22Rv1 (cell line): ENCODE measurements at regions not wholly inside any gene's neighbourhood (a gene's known extent, or its start where the extent isn't known, plus 50 kb on each side); places are given as distances from the start of the nearest gene placed in this dataset.

ENCODE experiments used
- H3K27ac ChIP-seq: fragments of 450-650 bp; 2 replicates; pipeline ENCODE4 v1.5.1; 2017
- CTCF ChIP-seq: fragments of 450-650 bp; IDR thresholded peaks from 2 replicates; pipeline ENCODE4 v1.5.1; 2017; ENCODE audit warnings: mild to moderate bottlenecking
- ZFX ChIP-seq: fragments of 450-650 bp; IDR thresholded peaks from 2 replicates; pipeline ENCODE4 v1.6.1; 2017; ENCODE audit warnings: antibody characterized with exemption, borderline replicate concordance

- H3K27ac ChIP-seq: no peak overlapping the region
- no peak for TF ChIP-seq ZFX
- TF ChIP-seq CTCF: no peak
These were observed 251.7 kb upstream of the B3GAT1 start for GRCh38 chr11:134663506-134664313.

GRCh38 chr11:134662629-134663360 lies 250.8 kb upstream of the B3GAT1 start:
- H3K27ac ChIP-seq: no peak overlapping the region
- TF ChIP-seq CTCF (no peak), ZFX (no peak)

- TF ChIP-seq ZFX (no peak), CTCF (no peak)
- no peak overlapping the region for H3K27ac ChIP-seq
These were observed 249.6 kb upstream of the B3GAT1 start for GRCh38 chr11:134661660-134662059.

GRCh38 chr11:134660416-134660815 lies 248.4 kb upstream of the B3GAT1 start:
- H3K27ac ChIP-seq: no peak overlapping the region
- TF ChIP-seq CTCF (no peak), ZFX (no peak)

- TF ChIP-seq ZFX: no peak
- TF ChIP-seq CTCF: no peak
- no peak overlapping the region for H3K27ac ChIP-seq
These were observed 247.8 kb upstream of the B3GAT1 start for GRCh38 chr11:134659882-134660281.

- TF ChIP-seq CTCF (no peak), ZFX (no peak)
- no peak overlapping the region for H3K27ac ChIP-seq
These were observed 246.6 kb upstream of the B3GAT1 start for GRCh38 chr11:134658481-134659225.
